ENCODE measurements at regions not wholly inside any gene's neighbourhood (a gene's known extent, or its start where the extent isn't known, plus 50 kb on each side); places are given as distances from the start of the nearest gene placed in this dataset.

DNA sequence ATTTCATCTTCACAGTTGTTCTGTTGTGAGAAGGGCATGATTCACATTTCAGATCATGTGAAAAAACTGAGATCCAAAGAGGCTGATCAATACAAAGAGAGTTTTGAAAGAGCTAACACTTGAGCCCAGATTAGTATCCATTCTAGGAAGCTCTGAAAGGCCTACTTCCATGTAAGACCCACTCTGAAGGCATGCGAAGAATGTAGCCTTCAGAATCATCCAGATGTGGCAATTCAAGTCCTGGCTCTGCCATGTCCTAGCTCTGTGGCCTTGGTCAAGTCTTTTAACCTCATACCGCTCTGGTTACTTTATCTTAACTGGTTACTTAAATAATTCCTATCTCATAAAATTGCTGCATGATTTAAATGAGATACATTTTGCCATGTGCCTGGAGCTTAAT lies 111.1 kb downstream of the FZD1 start:
- H3K9me3 ChIP-seq (ENCODE audit: low read length) = no peaks in the 10 kb centered on the region
- in situ Hi-C loops (cut with HindIII; ENCODE audit: extremely low pct_ligation_motif_present, low pct_unique_long_range_greater_than_20kb) (no loop called here), intact Hi-C loops (cut with micrococcal nuclease; ENCODE audit: unreplicated experiment) (loop anchor here (10.0 kb wide), 1 partner anchor 259 kb away; no protein-coding TSS in a partner anchor)
- no peak overlapping the region for H3K27ac ChIP-seq (ENCODE audit: extremely low read length, insufficient read depth, low read length)
- no peaks in the 10 kb centered on the region for H3K36me3 ChIP-seq (replicated peaks in 1 of 2; ENCODE audit: control insufficient read depth in 1 of 2, insufficient read depth in 2 of 2, low read length in 2 of 2)
- H4K20me1 ChIP-seq (ENCODE audit: insufficient read depth, low read length) = no peaks in the 10 kb centered on the region
- no TSS peak for BruUV-seq (replicated peaks)
- H2AFZ ChIP-seq (ENCODE audit: low read length) = no peak overlapping the region
- POLR2A ChIA-PET = no interaction called here
- no peak for FAIRE-seq
- no peak overlapping the region for H3K9ac ChIP-seq (ENCODE audit: insufficient read depth, low read depth, low read length)
- WGBS (ENCODE audit: low lambda C conversion rate) = 18% methylated on average over 2 of the region's 2 CpGs
- ATAC-seq = no peak
- no peak overlapping the region for H3K4me3 ChIP-seq (replicated peaks in 1 of 3; ENCODE audit: insufficient read depth in 1 of 3, low read depth in 2 of 3, low read length in 3 of 3)
- H3K79me2 ChIP-seq (ENCODE audit: insufficient read depth, low read length) = no peaks in the 10 kb centered on the region
- no peak for TF ChIP-seq NCOA1 (CRISPR knock-in tag; IDR thresholded peaks at IDR 0.05)
- TF ChIP-seq, protein P1, sequence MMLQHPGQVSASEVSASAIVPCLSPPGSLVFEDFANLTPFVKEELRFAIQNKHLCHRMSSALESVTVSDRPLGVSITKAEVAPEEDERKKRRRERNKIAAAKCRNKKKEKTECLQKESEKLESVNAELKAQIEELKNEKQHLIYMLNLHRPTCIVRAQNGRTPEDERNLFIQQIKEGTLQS (CRISPR knock-in tag; IDR thresholded peaks at IDR 0.05) = no peak
- TF ChIP-seq REL (CRISPR knock-in tag; conservative IDR thresholded peaks at IDR 0.05) = no peak
- TF ChIP-seq, protein P2, sequence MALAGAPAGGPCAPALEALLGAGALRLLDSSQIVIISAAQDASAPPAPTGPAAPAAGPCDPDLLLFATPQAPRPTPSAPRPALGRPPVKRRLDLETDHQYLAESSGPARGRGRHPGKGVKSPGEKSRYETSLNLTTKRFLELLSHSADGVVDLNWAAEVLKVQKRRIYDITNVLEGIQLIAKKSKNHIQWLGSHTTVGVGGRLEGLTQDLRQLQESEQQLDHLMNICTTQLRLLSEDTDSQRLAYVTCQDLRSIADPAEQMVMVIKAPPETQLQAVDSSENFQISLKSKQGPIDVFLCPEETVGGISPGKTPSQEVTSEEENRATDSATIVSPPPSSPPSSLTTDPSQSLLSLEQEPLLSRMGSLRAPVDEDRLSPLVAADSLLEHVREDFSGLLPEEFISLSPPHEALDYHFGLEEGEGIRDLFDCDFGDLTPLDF (CRISPR knock-in tag; IDR thresholded peaks at IDR 0.05) = no peak
- no peak for TF ChIP-seq TAF1 (CRISPR knock-in tag; IDR thresholded peaks at IDR 0.05)
- TF ChIP-seq ATF1 (CRISPR knock-in tag; IDR thresholded peaks at IDR 0.05) = no peak
- no peak for DNase-seq (ENCODE audit: low spot score)
- no peak overlapping the region for H3K4me2 ChIP-seq (ENCODE audit: low read depth, low read length)
- H3K4me1 ChIP-seq (ENCODE audit: insufficient read depth, low read length) = peaks cover 6% of the 10 kb centered on the region; the same call in 1 of the 2 replicates
- CTCF ChIA-PET (ENCODE audit: low intra/inter-chr PET ratio, low total read pairs) = no interaction called here
- no peaks in the 10 kb centered on the region for H3K27me3 ChIP-seq (ENCODE audit: control insufficient read depth in 1 of 2, insufficient read depth in 2 of 2, low read length in 2 of 2)

DNA sequence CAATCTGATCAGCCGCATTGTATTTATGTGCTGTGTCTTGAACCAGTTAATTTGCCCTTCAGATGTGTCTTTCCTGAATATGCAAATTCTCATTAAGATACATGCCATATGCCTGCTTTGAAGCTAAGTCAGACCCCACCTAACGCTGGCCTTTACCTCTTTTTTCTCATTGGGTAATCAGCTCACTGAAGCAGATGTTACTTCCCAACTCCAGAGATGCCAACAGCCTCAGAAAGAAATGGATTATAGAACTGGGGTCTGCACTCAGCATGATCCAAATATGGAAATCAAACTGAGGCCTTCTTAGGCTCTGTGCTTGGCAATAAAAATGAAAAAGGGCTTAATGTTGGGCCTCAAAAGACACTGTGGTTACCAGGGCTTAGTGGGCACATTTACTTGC lies 113.9 kb downstream of the FZD1 start:
- H3K27ac ChIP-seq (ENCODE audit: extremely low read length, insufficient read depth, low read length) = no peak overlapping the region
- no peaks in the 10 kb centered on the region for H3K27me3 ChIP-seq (ENCODE audit: control insufficient read depth in 1 of 2, insufficient read depth in 2 of 2, low read length in 2 of 2)
- no peak for ATAC-seq
- BruUV-seq (replicated peaks) = no TSS peak
- H3K4me3 ChIP-seq (replicated peaks in 1 of 3; ENCODE audit: insufficient read depth in 1 of 3, low read depth in 2 of 3, low read length in 3 of 3) = no peak overlapping the region
- H4K20me1 ChIP-seq (ENCODE audit: insufficient read depth, low read length) = no peaks in the 10 kb centered on the region
- FAIRE-seq = no peak
- peaks cover 6% of the 10 kb centered on the region; the same call in 1 of the 2 replicates for H3K4me1 ChIP-seq (ENCODE audit: insufficient read depth, low read length)
- ChIA-PET POLR2A (no interaction called here), CTCF (ENCODE audit: low intra/inter-chr PET ratio, low total read pairs) (no interaction called here)
- intact Hi-C loops (cut with micrococcal nuclease; ENCODE audit: unreplicated experiment) = loop anchor here (10.0 kb wide), 1 partner anchor 257 kb away; no protein-coding TSS in a partner anchor
- H2AFZ ChIP-seq (ENCODE audit: low read length) = no peak overlapping the region
- no peaks in the 10 kb centered on the region for H3K9me3 ChIP-seq (ENCODE audit: low read length)
- no peak for DNase-seq (ENCODE audit: low spot score)
- H3K79me2 ChIP-seq (ENCODE audit: insufficient read depth, low read length) = no peaks in the 10 kb centered on the region
- 50% methylated on average over 2 of the region's 2 CpGs for WGBS (ENCODE audit: low lambda C conversion rate)
- H3K36me3 ChIP-seq (replicated peaks in 1 of 2; ENCODE audit: control insufficient read depth in 1 of 2, insufficient read depth in 2 of 2, low read length in 2 of 2) = no peaks in the 10 kb centered on the region
- H3K4me2 ChIP-seq (ENCODE audit: low read depth, low read length) = no peak overlapping the region
- H3K9ac ChIP-seq (ENCODE audit: insufficient read depth, low read depth, low read length) = no peak overlapping the region
- in situ Hi-C loops (cut with HindIII; ENCODE audit: extremely low pct_ligation_motif_present, low pct_unique_long_range_greater_than_20kb) = no loop called here
- TF ChIP-seq KDM5B (CRISPR knock-in tag; IDR thresholded peaks at IDR 0.05; ENCODE audit: borderline replicate concordance) = no peak
- no peak for TF ChIP-seq ZNF296 (CRISPR knock-in tag; conservative IDR thresholded peaks at IDR 0.05)
- TF ChIP-seq, protein P3, sequence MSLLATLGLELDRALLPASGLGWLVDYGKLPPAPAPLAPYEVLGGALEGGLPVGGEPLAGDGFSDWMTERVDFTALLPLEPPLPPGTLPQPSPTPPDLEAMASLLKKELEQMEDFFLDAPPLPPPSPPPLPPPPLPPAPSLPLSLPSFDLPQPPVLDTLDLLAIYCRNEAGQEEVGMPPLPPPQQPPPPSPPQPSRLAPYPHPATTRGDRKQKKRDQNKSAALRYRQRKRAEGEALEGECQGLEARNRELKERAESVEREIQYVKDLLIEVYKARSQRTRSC (CRISPR knock-in tag; IDR thresholded peaks at IDR 0.05; ENCODE audit: low read depth) = no peak
- no peak for TF ChIP-seq PAWR (CRISPR knock-in tag; IDR thresholded peaks at IDR 0.05; ENCODE audit: borderline replicate concordance)
- no peak for TF ChIP-seq HNRNPUL1 (IDR thresholded peaks at IDR 0.05; ENCODE audit: low read depth, low read length)
- TF ChIP-seq, protein P4, sequence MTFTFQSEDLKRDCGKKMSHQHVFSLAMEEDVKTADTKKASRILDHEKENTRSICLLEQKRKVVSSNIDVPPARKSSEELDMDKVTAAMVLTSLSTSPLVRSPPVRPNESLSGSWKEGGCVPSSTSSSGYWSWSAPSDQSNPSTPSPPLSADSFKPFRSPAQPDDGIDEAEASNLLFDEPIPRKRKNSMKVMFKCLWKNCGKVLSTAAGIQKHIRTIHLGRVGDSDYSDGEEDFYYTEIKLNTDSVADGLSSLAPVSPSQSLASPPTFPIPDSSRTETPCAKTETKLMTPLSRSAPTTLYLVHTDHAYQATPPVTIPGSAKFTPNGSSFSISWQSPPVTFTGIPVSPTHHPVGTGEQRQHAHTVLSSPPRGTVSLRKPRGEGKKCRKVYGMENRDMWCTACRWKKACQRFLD (CRISPR knock-in tag; IDR thresholded peaks at IDR 0.05; ENCODE audit: borderline replicate concordance) = no peak
- no peak for TF ChIP-seq NFRKB (IDR thresholded peaks at IDR 0.05)

Measured in HepG2 (cell line).